ENCODE measurements at regions not wholly inside any gene's neighbourhood (a gene's known extent, or its start where the extent isn't known, plus 50 kb on each side); places are given as distances from the start of the nearest gene placed in this dataset.
A peak's percentile ranks its signal among the peaks of the same experiment; 100 is the strongest.

GRCh38 chr10:10515479-10516204 is 502.0 kb upstream of the CELF2 start:
- no peak for TF ChIP-seq CTCF (conservative IDR thresholded peaks at IDR 0.05; ENCODE audit: control insufficient read depth, insufficient read depth, low read depth, low read length)
- DNase-seq (ENCODE audit: low read depth), result peak; percentile 53
- H3K4me3 ChIP-seq (ENCODE audit: control insufficient read depth, low read depth, low read length), result no peak overlapping the region

- TF ChIP-seq CTCF (conservative IDR thresholded peaks at IDR 0.05; ENCODE audit: control insufficient read depth, insufficient read depth, low read depth, low read length), result no peak
- no peak for DNase-seq (ENCODE audit: low read depth)
- H3K4me3 ChIP-seq (ENCODE audit: control insufficient read depth, low read depth, low read length), result no peak overlapping the region
Measured at GRCh38 chr10:10516346-10517130, 501.1 kb upstream of the CELF2 start.

GRCh38 chr10:10517866-10518265 is 499.8 kb upstream of the CELF2 start:
- no peak overlapping the region for H3K4me3 ChIP-seq (ENCODE audit: control insufficient read depth, low read depth, low read length)
- no peak for DNase-seq (ENCODE audit: low read depth)
- TF ChIP-seq CTCF (conservative IDR thresholded peaks at IDR 0.05; ENCODE audit: control insufficient read depth, insufficient read depth, low read depth, low read length), result no peak

- no peak for TF ChIP-seq CTCF (conservative IDR thresholded peaks at IDR 0.05; ENCODE audit: control insufficient read depth, insufficient read depth, low read depth, low read length)
- no peak overlapping the region for H3K4me3 ChIP-seq (ENCODE audit: control insufficient read depth, low read depth, low read length)
- no peak for DNase-seq (ENCODE audit: low read depth)
Measured at GRCh38 chr10:10519674-10520073, 498.0 kb upstream of the CELF2 start.

GRCh38 chr10:10520491-10521385 is 496.9 kb upstream of the CELF2 start:
- no peak overlapping the region for H3K4me3 ChIP-seq (ENCODE audit: control insufficient read depth, low read depth, low read length)
- DNase-seq (ENCODE audit: low read depth), result no peak
- no peak for TF ChIP-seq CTCF (conservative IDR thresholded peaks at IDR 0.05; ENCODE audit: control insufficient read depth, insufficient read depth, low read depth, low read length)

- TF ChIP-seq CTCF (conservative IDR thresholded peaks at IDR 0.05; ENCODE audit: control insufficient read depth, insufficient read depth, low read depth, low read length), result no peak
- H3K4me3 ChIP-seq (ENCODE audit: control insufficient read depth, low read depth, low read length), result no peak overlapping the region
- DNase-seq (ENCODE audit: low read depth), result no peak
Measured at GRCh38 chr10:10526846-10527245, 490.8 kb upstream of the CELF2 start.
